ENCODE measurements at regions not wholly inside any gene's neighbourhood (a gene's known extent, or its start where the extent isn't known, plus 50 kb on each side); places are given as distances from the start of the nearest gene placed in this dataset.
"Not testable (repeated sequence)": the region's sequence is repeated elsewhere in the genome, so short reads cannot be mapped to it uniquely, and the experiment has no call there.

GRCh38 chr2:17184512-17184911 is 333.7 kb downstream of the RAD51AP2 start:
- no peak for DNase-seq

- no peak for DNase-seq
Measured at GRCh38 chr2:17182399-17182798, 335.8 kb downstream of the RAD51AP2 start.

GRCh38 chr2:17181051-17181752 is 337.0 kb downstream of the RAD51AP2 start:
- DNase-seq, result no peak

GRCh38 chr2:17179145-17179808 is 339.0 kb downstream of the RAD51AP2 start:
- no peak for DNase-seq

GRCh38 chr2:17177088-17177487 is 341.2 kb downstream of the RAD51AP2 start:
- DNase-seq, result no peak

- no peak for DNase-seq
Measured at GRCh38 chr2:17171446-17172049, 346.7 kb downstream of the RAD51AP2 start.

- DNase-seq, result no peak
Measured at GRCh38 chr2:17166506-17166905, 351.7 kb downstream of the RAD51AP2 start.

- DNase-seq, result no peak
Measured at GRCh38 chr2:17164550-17164949, 353.7 kb downstream of the RAD51AP2 start.

- no peak for DNase-seq
Measured at GRCh38 chr2:17163638-17164037, 354.6 kb downstream of the RAD51AP2 start.

- DNase-seq, result no peak
Measured at GRCh38 chr2:17162713-17163112, 355.5 kb downstream of the RAD51AP2 start.

GRCh38 chr2:17160594-17160993 is 357.6 kb downstream of the RAD51AP2 start:
- DNase-seq, result no peak

- DNase-seq, result no peak
Measured at GRCh38 chr2:17156086-17156485, 362.2 kb downstream of the RAD51AP2 start.

- no peak for DNase-seq
Measured at GRCh38 chr2:17149945-17150344, 368.3 kb downstream of the RAD51AP2 start.

- DNase-seq, result no peak
Measured at GRCh38 chr2:17148407-17149145, 369.7 kb downstream of the RAD51AP2 start.

- DNase-seq, result no peak
Measured at GRCh38 chr2:17146358-17146757, 371.9 kb downstream of the RAD51AP2 start.

GRCh38 chr2:17136877-17137276 is 381.4 kb downstream of the RAD51AP2 start:
- DNase-seq, result no peak

- no peak for DNase-seq
Measured at GRCh38 chr2:17136231-17136630, 382.0 kb downstream of the RAD51AP2 start.

GRCh38 chr2:17135619-17136018 is 382.6 kb downstream of the RAD51AP2 start:
- DNase-seq, result no peak

- DNase-seq, result no peak
Measured at GRCh38 chr2:17133052-17133671, 385.1 kb downstream of the RAD51AP2 start.

GRCh38 chr2:17130627-17131026 is 387.6 kb downstream of the RAD51AP2 start:
- DNase-seq, result not testable (repeated sequence)

- DNase-seq, result no peak
Measured at GRCh38 chr2:17125989-17126620, 392.1 kb downstream of the RAD51AP2 start.

- no peak for DNase-seq
Measured at GRCh38 chr2:17124575-17125318, 393.5 kb downstream of the RAD51AP2 start.

All from stimulated activated CD4-positive, alpha-beta T cell treated with anti-CD3 and anti-CD28 coated beads, Interleukin-2, amount 100 ng/mL, for 24 hours (primary cell).